ENCODE measurements at regions not wholly inside any gene's neighbourhood (a gene's known extent, or its start where the extent isn't known, plus 50 kb on each side); places are given as distances from the start of the nearest gene placed in this dataset.

DNA sequence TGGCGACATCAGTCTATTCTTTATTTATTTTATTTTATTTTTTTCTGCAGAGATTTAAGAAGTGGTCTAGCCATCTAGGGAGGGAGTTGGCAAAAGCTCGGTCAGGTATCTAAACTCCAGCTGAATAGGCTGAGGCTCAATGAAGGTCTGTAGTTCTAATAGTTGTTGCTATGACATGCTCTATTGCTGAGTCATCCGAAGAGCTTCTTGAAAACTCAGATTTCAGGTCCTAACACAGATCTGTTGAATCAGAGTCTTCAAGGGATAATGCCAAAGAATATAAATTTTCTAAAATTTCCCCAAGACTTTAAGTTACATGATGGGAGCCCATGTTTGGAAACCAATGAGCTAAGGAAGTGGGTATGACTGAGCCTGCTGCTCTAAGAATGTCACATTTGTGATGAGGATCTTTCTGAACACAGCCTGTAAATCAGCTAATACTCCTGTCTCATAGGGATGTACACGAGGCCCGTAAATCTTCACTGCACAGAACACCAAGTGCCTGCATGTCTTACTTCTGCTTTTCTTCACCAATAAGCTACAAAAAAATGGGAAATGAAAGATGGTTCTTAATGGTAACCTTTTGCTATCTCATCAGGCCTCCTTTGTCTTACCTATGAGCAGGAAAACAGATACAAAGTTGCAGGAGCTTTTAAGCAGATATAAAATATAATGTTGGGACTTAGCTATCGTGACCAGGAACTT is 901.4 kb upstream of the API5 start:
- TF ChIP-seq FOXM1 (IDR thresholded peaks at IDR 0.05; ENCODE audit: borderline replicate concordance, low read depth), result no peak
- no peak for TF ChIP-seq TCF12 (IDR thresholded peaks at IDR 0.05; ENCODE audit: low read depth)
- TF ChIP-seq TAF1 (IDR thresholded peaks at IDR 0.05; ENCODE audit: low read depth), result no peak
- no peak for TF ChIP-seq NFIC (IDR thresholded peaks at IDR 0.05)
- TF ChIP-seq, protein P1, sequence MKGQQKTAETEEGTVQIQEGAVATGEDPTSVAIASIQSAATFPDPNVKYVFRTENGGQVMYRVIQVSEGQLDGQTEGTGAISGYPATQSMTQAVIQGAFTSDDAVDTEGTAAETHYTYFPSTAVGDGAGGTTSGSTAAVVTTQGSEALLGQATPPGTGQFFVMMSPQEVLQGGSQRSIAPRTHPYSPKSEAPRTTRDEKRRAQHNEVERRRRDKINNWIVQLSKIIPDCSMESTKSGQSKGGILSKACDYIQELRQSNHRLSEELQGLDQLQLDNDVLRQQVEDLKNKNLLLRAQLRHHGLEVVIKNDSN (IDR thresholded peaks at IDR 0.05), result no peak
- no peak for TF ChIP-seq ZBTB7A (IDR thresholded peaks at IDR 0.05; ENCODE audit: low read depth)
- no peak for TF ChIP-seq EP300 (IDR thresholded peaks at IDR 0.05; ENCODE audit: borderline replicate concordance)
- TF ChIP-seq, protein P2, sequence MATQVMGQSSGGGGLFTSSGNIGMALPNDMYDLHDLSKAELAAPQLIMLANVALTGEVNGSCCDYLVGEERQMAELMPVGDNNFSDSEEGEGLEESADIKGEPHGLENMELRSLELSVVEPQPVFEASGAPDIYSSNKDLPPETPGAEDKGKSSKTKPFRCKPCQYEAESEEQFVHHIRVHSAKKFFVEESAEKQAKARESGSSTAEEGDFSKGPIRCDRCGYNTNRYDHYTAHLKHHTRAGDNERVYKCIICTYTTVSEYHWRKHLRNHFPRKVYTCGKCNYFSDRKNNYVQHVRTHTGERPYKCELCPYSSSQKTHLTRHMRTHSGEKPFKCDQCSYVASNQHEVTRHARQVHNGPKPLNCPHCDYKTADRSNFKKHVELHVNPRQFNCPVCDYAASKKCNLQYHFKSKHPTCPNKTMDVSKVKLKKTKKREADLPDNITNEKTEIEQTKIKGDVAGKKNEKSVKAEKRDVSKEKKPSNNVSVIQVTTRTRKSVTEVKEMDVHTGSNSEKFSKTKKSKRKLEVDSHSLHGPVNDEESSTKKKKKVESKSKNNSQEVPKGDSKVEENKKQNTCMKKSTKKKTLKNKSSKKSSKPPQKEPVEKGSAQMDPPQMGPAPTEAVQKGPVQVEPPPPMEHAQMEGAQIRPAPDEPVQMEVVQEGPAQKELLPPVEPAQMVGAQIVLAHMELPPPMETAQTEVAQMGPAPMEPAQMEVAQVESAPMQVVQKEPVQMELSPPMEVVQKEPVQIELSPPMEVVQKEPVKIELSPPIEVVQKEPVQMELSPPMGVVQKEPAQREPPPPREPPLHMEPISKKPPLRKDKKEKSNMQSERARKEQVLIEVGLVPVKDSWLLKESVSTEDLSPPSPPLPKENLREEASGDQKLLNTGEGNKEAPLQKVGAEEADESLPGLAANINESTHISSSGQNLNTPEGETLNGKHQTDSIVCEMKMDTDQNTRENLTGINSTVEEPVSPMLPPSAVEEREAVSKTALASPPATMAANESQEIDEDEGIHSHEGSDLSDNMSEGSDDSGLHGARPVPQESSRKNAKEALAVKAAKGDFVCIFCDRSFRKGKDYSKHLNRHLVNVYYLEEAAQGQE (IDR thresholded peaks at IDR 0.05; ENCODE audit: low read depth), result no peak

DNA sequence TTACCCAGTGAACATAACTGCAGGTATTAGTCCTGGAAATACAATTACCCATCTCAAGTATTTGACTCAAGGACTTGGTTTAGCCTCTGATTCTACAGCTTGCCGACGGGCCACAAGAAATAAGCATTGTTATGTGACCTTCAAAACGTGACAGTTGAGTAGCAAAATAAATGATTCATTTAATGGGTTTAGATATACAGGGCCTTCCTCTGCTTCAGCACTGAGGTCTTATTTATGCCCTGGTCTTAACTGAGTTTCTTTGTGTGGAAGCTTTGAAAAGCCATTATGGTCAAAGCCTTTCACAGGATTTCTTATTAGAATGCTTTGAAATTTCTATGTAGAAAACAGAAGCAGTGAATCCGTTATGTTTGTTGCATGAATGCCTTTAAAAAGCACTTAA is 899.2 kb upstream of the API5 start:
- TF ChIP-seq TEAD4 (IDR thresholded peaks at IDR 0.05) (no peak), TAF1 (IDR thresholded peaks at IDR 0.05; ENCODE audit: low read depth) (no peak), ZBTB7A (IDR thresholded peaks at IDR 0.05; ENCODE audit: low read depth) (no peak), EGR1 (IDR thresholded peaks at IDR 0.05) (no peak), TCF12 (IDR thresholded peaks at IDR 0.05; ENCODE audit: low read depth) (no peak), NFIC (IDR thresholded peaks at IDR 0.05) (no peak), YY1 (IDR thresholded peaks at IDR 0.05; ENCODE audit: low read depth) (no peak), RAD21 (IDR thresholded peaks at IDR 0.05; ENCODE audit: low read depth) (no peak), FOXM1 (IDR thresholded peaks at IDR 0.05; ENCODE audit: borderline replicate concordance, low read depth) (no peak), CEBPB (IDR thresholded peaks at IDR 0.05) (no peak)
- TF ChIP-seq, protein P1 (IDR thresholded peaks at IDR 0.05), result no peak
- TF ChIP-seq, protein P2 (IDR thresholded peaks at IDR 0.05; ENCODE audit: low read depth), result no peak
- TF ChIP-seq, protein P3, sequence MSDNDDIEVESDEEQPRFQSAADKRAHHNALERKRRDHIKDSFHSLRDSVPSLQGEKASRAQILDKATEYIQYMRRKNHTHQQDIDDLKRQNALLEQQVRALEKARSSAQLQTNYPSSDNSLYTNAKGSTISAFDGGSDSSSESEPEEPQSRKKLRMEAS (IDR thresholded peaks at IDR 0.05), result no peak

DNA sequence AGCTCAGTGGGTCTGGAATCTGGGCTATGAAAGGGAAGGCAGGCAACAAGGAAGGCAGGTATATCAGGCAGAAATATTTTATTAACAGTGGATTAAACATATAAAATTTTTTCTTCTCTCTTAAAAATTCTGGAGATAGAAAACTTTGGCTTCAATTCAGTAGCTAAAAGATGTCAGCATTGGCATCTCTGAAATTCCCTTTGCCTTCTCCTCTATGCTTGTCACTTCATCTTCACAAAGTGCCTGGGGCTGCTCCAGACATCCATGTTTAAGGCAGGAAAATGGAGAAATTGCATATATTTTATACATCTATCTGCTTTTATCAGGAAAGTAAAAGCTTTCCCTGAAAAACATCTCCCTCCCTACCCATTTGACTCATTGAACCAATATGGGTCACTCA is 894.1 kb upstream of the API5 start:
- TF ChIP-seq TAF1 (IDR thresholded peaks at IDR 0.05; ENCODE audit: low read depth), result no peak
- no peak for TF ChIP-seq CREB1 (IDR thresholded peaks at IDR 0.05; ENCODE audit: low read depth)

DNA sequence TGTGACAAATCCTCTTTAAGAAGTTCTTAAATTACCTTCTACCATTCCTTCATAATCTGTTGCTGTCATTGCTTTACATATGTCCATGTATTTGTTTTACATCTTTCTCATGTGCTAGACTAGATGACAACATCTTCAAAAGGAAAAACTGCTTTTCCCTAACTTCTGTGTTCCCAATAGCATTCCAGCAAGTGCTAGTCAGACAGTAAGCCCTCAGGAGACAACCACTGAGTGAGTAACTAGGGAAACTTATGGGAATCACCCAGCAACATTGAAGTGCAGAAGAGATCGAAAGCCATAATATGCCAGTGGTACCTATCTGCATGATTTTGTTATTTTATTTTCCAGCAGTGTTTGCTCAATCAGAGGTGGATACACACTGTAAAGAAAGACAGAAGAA is 889.7 kb upstream of the API5 start:
- no peak for TF ChIP-seq ZBTB7A (IDR thresholded peaks at IDR 0.05; ENCODE audit: low read depth)
- TF ChIP-seq, protein P1 (IDR thresholded peaks at IDR 0.05), result no peak
- TF ChIP-seq, protein P2 (IDR thresholded peaks at IDR 0.05; ENCODE audit: low read depth), result no peak
- TF ChIP-seq, protein P3 (IDR thresholded peaks at IDR 0.05), result no peak
- no peak for TF ChIP-seq TAF1 (IDR thresholded peaks at IDR 0.05; ENCODE audit: low read depth)
- TF ChIP-seq CREB1 (IDR thresholded peaks at IDR 0.05; ENCODE audit: low read depth), result no peak
- TF ChIP-seq EP300 (IDR thresholded peaks at IDR 0.05; ENCODE audit: borderline replicate concordance), result no peak
- no peak for TF ChIP-seq TEAD4 (IDR thresholded peaks at IDR 0.05)
- TF ChIP-seq CEBPB (IDR thresholded peaks at IDR 0.05), result no peak
- no peak for TF ChIP-seq TCF12 (IDR thresholded peaks at IDR 0.05; ENCODE audit: low read depth)
- no peak for TF ChIP-seq EGR1 (IDR thresholded peaks at IDR 0.05)
- no peak for TF ChIP-seq FOXM1 (IDR thresholded peaks at IDR 0.05; ENCODE audit: borderline replicate concordance, low read depth)
- no peak for TF ChIP-seq RAD21 (IDR thresholded peaks at IDR 0.05; ENCODE audit: low read depth)
- TF ChIP-seq NFIC (IDR thresholded peaks at IDR 0.05), result no peak
- TF ChIP-seq YY1 (IDR thresholded peaks at IDR 0.05; ENCODE audit: low read depth), result no peak
